DOHH2 (cell line): ENCODE measurements at regions not wholly inside any gene's neighbourhood (a gene's known extent, or its start where the extent isn't known, plus 50 kb on each side); places are given as distances from the start of the nearest gene placed in this dataset.

ENCODE experiments used
- H3F3A ChIP-seq: fragments of 200-600 bp; sonication (generic), shearing (Covaris generic); 2 replicates; pipeline ENCODE4 v1.6.0; 2016; ENCODE audit warnings: antibody characterized with exemption, mild to moderate bottlenecking; ENCODE audit not compliant: control insufficient read depth, insufficient read depth
- H3K27ac ChIP-seq: fragments of 200-600 bp; sonication (generic); 2 replicates; pipeline ENCODE4 v1.5.1; 2014; ENCODE audit warnings: low read depth, mild to moderate bottlenecking, low read length, moderate library complexity
- H3K27me3 ChIP-seq: fragments of 200-600 bp; sonication (generic); 2 replicates; pipeline ENCODE4 v1.6.1; 2014; ENCODE audit warnings: mild to moderate bottlenecking, low read length, mixed read lengths; ENCODE audit not compliant: control insufficient read depth
- H3K36me3 ChIP-seq: fragments of 200-600 bp; sonication (generic); 2 replicates; pipeline ENCODE4 v1.6.1; 2014; ENCODE audit warnings: mild to moderate bottlenecking, low read length, moderate library complexity, mixed read lengths; ENCODE audit not compliant: control insufficient read depth
- H3K4me1 ChIP-seq: fragments of 200-600 bp; sonication (generic); 2 replicates; pipeline ENCODE4 v1.6.1; 2014; ENCODE audit warnings: mild to moderate bottlenecking, low read length, mixed read lengths; ENCODE audit not compliant: control insufficient read depth
- H3K4me2 ChIP-seq: fragments of 200-600 bp; sonication (generic); 2 replicates; pipeline ENCODE4 v1.6.0; 2014; ENCODE audit warnings: mild to moderate bottlenecking, low read length, moderate library complexity
- H3K4me3 ChIP-seq: fragments of 200-600 bp; sonication (generic); 2 replicates; pipeline ENCODE4 v1.5.1; 2014; ENCODE audit warnings: mild to moderate bottlenecking, low read length, mixed read lengths
- H3K79me2 ChIP-seq: fragments of 200-600 bp; sonication (generic); 2 replicates; pipeline ENCODE4 v1.6.1; 2014; ENCODE audit warnings: mild to moderate bottlenecking, low read length, mixed read lengths; ENCODE audit not compliant: control insufficient read depth
- H3K9me2 ChIP-seq: fragments of 200-600 bp; sonication (generic); replicated peaks from 2 replicates; pipeline ENCODE4 v1.6.1; 2014; ENCODE audit warnings: mild to moderate bottlenecking, low read length, mixed read lengths; ENCODE audit not compliant: control insufficient read depth
- H3K9me3 ChIP-seq: fragments of 200-600 bp; sonication (generic); 2 replicates; pipeline ENCODE4 v1.6.1; 2014; ENCODE audit warnings: antibody characterized with exemption, low read length, mixed read lengths; ENCODE audit not compliant: control insufficient read depth, insufficient read depth
- H4K20me1 ChIP-seq: fragments of 200-600 bp; sonication (generic); 2 replicates; pipeline ENCODE4 v1.6.0; 2014; ENCODE audit warnings: low read depth, mild to moderate bottlenecking, antibody characterized with exemption, low read length, moderate library complexity; ENCODE audit not compliant: control insufficient read depth, insufficient read depth
- CTCF ChIP-seq: fragments of 200-600 bp; sonication (generic); IDR thresholded peaks from one replicate; pipeline ENCODE4 v1.5.1; 2014; ENCODE audit warnings: antibody characterized with exemption, mild to moderate bottlenecking, low read depth, low read length; ENCODE audit not compliant: poor library complexity, severe bottlenecking
- EZH2phosphoT487 ChIP-seq: fragments of 200-600 bp; sonication (generic); IDR thresholded peaks from 2 replicates; pipeline ENCODE4 v1.6.1; 2017; ENCODE audit warnings: borderline replicate concordance, mild to moderate bottlenecking, antibody characterized with exemption, low read length, moderate library complexity, mixed read lengths

GRCh38 chr5:14066326-14066725 is 76.8 kb upstream of the TRIO start:
- H3K4me3 ChIP-seq: no peak overlapping the region
- H3K4me1 ChIP-seq: no peaks in the 10 kb centered on the region
- no peaks in the 10 kb centered on the region for H3K9me3 ChIP-seq
- H3K9me2 ChIP-seq: no peaks in the 10 kb centered on the region
- H3K27me3 ChIP-seq: peaks cover 12% of the 10 kb centered on the region
- H3K36me3 ChIP-seq: no peaks in the 10 kb centered on the region
- H3K79me2 ChIP-seq: no peaks in the 10 kb centered on the region
- TF ChIP-seq EZH2phosphoT487: no peak
- no peak for TF ChIP-seq CTCF
- H4K20me1 ChIP-seq: no peaks in the 10 kb centered on the region
- no peak overlapping the region for H3K4me2 ChIP-seq
- no peak overlapping the region for H3K27ac ChIP-seq
- H3F3A ChIP-seq: no peaks in the 10 kb centered on the region

- Histone ChIP-seq H3K4me2 (no peak overlapping the region), H3K9me3 (no peaks in the 10 kb centered on the region), H3F3A (no peaks in the 10 kb centered on the region), H3K36me3 (no peaks in the 10 kb centered on the region), H3K27ac (no peak overlapping the region), H3K9me2 (no peaks in the 10 kb centered on the region), H4K20me1 (no peaks in the 10 kb centered on the region), H3K4me3 (no peak overlapping the region), H3K4me1 (no peaks in the 10 kb centered on the region), H3K27me3 (peaks cover 6% of the 10 kb centered on the region), H3K79me2 (no peaks in the 10 kb centered on the region)
- TF ChIP-seq CTCF: no peak
Observed at GRCh38 chr5:14064841-14065240, 78.3 kb upstream of the TRIO start.

- Histone ChIP-seq H3F3A (no peaks in the 10 kb centered on the region), H3K27me3 (peaks cover 6% of the 10 kb centered on the region), H3K4me3 (no peak overlapping the region), H3K9me2 (no peaks in the 10 kb centered on the region), H3K79me2 (no peaks in the 10 kb centered on the region), H3K27ac (no peak overlapping the region), H3K36me3 (no peaks in the 10 kb centered on the region), H3K9me3 (no peaks in the 10 kb centered on the region), H3K4me2 (no peak overlapping the region), H4K20me1 (no peaks in the 10 kb centered on the region), H3K4me1 (no peaks in the 10 kb centered on the region)
- TF ChIP-seq CTCF: no peak
- no peak for TF ChIP-seq EZH2phosphoT487
Observed at GRCh38 chr5:14063691-14064090, 79.5 kb upstream of the TRIO start.

DNA sequence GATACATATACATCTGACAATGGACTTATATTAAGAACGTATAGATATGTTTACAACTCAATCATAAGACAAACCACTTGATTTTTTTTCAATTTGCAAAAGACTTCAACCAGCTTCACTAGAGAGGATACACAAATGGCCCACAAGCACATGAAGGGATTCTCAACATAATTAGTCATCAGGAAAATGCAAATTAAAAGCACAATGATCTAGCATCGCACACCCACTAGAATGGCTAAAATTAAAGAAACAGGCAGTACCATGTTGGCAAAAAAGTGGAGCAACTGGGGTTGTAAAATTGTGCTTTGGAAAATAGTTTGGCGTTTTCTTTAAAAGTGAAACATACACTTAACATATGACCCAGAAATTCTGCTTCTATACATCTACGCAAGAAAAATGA is 80.0 kb upstream of the TRIO start:
- Histone ChIP-seq H3F3A (no peaks in the 10 kb centered on the region), H3K79me2 (no peaks in the 10 kb centered on the region), H3K27ac (no peak overlapping the region), H4K20me1 (no peaks in the 10 kb centered on the region), H3K4me2 (no peak overlapping the region), H3K36me3 (no peaks in the 10 kb centered on the region), H3K9me2 (no peaks in the 10 kb centered on the region), H3K27me3 (peaks cover 6% of the 10 kb centered on the region), H3K4me3 (no peak overlapping the region), H3K9me3 (no peaks in the 10 kb centered on the region), H3K4me1 (no peaks in the 10 kb centered on the region)
- TF ChIP-seq CTCF (no peak), EZH2phosphoT487 (no peak)
